HK-2 (cell line): ENCODE measurements at regions not wholly inside any gene's neighbourhood (a gene's known extent, or its start where the extent isn't known, plus 50 kb on each side); places are given as distances from the start of the nearest gene placed in this dataset.
"Not testable (repeated sequence)": the region's sequence is repeated elsewhere in the genome, so short reads cannot be mapped to it uniquely, and the experiment has no call there.

Source experiments
- DNase-seq: peaks from one replicate; pipeline ENCODE4 v3.0.0-alpha.2; 2018; ENCODE audit not compliant: unreplicated experiment

DNA sequence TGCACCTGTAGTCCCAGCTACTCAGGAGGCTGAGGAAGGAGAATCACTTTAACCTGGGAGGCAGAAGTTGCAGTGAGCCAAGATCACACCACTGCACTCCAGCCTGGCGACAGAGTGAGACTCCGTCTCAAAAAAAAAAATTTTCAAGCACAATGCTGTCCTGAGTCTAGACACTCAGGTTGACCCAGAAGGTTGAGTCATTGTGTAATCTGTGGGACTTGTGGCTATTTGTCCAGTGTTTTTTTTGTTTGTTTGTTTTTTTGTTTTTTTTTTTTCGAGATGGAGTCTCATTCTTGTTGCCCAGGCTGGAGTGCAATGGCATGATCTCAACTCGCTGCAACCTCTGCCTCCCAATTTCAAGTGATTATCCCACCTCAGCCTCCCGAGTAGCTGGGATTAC lies 74.3 kb upstream of the SOX13 start:
- DNase-seq: not testable (repeated sequence)

DNA sequence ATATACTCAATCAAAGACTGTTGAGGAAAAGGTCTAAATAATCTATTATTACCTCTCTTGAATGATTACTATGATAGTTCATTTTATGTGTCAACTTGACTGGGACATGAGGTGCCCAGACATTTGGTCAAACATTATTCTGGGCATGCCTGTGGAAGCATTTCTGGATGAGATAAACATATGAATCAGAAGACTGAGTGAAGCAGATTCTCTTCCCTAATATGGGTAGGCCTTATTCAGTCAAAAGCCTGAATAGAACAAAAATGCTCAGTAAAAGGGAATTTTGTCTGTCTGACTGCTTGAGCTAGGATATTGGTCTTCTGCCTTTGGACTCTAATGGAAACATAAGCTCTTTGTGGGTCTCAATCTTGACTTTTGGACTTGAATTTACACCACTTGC lies 73.3 kb upstream of the SOX13 start:
- no peak for DNase-seq

DNA sequence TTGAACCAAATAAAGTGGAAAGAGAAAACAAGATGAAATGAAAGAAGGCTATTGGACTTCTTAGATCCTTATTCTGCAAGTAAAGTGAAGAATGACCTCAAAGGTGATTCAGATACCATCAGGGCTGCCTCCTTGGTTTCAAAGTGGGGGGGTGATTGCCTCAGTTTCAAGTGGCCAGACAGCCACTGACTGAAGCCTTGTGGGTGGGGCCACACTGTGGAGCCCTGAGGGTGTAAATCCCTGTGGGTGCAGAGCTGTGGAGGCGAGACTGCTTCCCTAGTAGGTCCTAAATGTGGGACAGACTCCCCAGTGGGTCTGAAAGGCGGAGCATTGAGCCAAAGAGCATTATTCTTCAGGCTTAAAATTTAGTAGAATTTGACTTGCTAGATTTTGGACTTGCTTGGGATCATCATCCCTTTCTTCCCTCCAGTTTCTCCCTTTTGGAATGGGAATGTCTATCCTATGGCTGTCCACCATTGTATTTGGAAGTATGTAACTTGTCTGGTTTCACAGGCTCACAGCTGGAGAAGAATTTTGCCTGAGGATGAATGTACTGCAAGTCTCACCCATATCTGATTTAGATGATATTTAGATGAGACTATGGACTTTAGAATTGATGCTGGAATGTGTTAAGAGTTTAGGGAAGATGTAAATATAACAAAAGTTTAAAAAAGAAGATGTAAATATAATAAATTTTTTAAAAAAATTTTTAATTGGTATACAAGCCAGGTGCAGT lies 71.6 kb upstream of the SOX13 start:
- no peak for DNase-seq

DNA sequence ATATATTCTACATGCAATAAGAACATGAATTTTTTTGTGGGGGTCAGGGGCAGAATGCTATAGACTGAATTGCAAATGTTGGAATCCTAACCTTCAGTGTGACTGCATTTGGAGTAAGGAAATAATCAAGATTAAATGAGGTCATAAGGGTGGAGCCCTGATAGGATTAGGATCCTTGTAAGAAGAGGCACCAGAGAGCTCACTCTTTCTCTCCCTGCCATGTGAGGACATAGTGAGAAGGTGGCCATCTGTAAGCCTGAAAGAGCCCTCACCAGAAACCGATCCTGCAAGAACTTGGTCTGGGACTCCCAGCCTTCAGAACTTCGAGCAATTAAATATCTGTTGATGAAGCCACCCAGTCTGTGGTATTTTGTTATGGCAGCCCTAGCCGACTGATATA lies 70.3 kb upstream of the SOX13 start:
- no peak for DNase-seq

DNA sequence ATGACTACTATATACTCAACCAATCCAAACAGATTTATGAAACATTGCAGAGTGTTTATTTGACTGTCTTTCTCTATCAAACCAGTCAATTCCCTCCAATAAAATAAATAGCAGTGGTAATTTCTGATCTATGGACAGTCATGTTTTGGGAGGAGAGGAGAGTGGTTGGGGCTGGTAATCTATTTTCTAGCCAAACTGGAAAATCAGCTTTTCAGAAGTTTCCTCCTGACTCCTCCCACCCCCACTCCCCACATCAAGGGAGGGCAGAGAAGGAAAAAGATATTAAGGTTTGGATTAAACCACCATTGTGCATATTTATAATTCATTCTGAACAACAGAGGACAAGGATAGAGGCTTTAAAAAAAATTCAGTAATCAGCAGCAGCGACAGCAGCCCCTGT lies 69.4 kb upstream of the SOX13 start:
- DNase-seq: no peak

DNA sequence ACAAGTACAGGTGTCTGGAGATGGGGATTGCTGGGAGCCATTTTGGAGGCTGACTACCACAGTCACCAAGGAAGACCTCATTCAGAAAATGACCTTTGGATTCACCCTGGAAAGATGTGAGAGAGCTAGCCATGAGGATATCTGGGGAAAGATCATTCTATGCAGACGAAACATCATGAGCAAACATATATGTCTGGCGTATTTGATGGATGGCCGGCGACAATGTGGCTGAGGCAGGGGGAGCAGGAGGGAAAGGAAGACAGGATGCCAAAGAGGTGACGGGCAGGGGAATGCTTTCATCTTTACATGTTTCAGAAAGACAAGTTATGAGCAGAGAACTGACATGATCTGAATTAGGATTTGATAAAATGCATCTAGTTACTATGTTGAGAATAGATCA lies 61.5 kb upstream of the SOX13 start:
- no peak for DNase-seq

DNA sequence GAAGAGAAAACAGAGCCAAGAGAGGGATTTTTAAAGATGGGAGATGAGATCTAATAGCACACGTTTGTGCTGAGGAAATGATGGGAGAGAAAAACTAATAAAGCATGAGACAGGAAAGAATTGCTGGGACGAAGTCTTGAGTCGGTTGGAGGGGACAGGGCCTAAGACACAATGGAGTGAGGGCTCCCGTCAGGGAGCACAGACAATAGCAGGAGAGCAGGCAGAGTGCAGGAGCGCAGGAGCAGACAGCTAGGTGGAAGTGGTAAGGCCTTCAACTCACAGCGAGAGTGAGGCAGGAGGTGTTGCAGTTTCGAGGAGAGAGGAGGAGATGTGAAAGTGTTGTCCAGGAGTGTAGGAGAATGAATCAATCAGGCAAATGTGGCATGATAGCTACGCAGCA lies 59.9 kb upstream of the SOX13 start:
- no peak for DNase-seq

DNA sequence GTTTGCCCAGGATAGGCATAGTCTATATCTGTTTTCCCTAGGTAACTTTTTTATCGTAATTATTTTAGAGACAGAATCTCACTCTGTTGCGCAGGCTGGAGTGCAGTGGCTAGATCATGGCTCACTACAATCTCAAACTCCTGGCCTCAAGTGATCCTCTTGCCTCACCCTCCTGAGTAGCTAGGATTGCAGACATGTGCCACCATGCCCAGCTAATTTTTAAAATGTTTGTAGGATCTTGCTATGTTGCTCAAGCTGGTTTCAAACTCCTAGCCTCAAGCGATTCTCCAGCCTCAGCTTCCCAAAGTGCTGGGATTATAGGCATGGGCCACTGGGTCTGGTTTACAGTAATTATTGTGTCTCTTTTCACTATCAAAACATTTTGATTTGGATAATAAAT lies 58.6 kb upstream of the SOX13 start:
- no peak for DNase-seq

DNA sequence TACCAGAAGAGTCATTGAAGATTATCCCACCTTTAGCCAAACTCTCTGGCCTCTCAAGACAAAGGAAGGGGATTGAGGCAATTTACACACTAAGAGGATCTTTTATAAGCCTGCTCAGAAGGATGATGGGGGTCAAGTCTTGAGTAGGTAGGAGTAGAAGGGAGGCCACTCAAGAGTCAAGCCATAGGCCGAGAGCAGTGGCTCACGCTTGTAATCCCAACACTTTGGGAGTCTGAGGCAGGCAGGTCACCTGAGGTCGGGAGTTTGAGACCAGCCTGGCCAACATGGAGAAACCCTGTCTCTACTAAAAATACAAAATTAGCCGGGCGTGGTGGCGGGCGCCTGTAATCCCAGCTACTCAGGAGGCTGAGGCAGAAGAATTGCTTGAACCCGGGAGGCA lies 58.0 kb upstream of the SOX13 start:
- DNase-seq: not testable (repeated sequence)

DNA sequence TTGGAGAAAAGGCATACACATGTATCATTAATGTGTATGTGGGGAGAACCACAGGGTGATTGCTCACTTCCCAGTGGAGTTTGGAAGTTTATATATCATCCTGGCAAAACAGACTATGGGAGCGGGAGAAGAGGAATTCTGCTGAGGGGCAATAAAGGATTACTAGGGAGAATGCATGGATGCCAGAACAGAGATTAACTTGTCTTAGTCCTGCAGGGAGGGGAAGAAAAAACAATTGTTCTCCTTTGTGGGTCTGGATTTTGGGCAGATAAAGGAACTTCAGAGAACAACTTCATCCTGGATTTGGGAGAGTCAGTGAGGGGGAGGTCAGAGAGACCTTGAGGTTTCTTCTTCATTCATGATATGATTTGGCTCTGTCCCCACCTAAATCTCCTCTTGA lies 55.9 kb upstream of the SOX13 start:
- no peak for DNase-seq

DNA sequence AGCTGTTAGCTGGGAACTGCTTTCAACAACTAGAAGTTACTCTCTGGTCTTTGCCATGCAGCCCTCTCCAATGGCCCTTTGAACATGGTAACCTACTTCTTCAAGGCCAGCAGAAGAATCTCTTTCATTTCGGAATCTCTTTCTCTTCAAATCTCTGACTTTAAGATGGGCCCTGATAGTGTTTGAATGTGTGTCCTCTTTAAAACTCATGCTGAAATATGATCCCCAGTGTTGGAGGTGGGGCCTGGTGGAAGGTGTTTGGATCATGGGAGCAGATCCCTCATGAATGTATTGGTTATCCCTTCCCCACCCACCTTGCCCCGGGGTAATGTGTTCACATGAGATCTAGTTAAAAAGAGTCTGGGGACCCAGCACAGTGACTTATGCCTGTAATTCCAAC lies 54.5 kb upstream of the SOX13 start:
- DNase-seq: no peak
